Right lobe of liver (tissue), 4 donors: ENCODE measurements at regions not wholly inside any gene's neighbourhood (a gene's known extent, or its start where the extent isn't known, plus 50 kb on each side); places are given as distances from the start of the nearest gene placed in this dataset.

Source experiments
- POLR2A ChIP-seq: fragments of 450-650 bp; IDR thresholded peaks from one replicate; pipeline ENCODE4 v1.6.1; 2017; ENCODE audit warnings: antibody characterized with exemption, mild to moderate bottlenecking
- TF ChIP-seq, protein P1 (sequence below), 4 donors: fragments of 200-600 bp in 3 of 4; fragments of 450-650 bp in 1 of 4; IDR thresholded peaks; one replicate each; pipeline versions ENCODE4 v1.5.1 to v1.8.0; 2016 to 2022; ENCODE audit warnings: antibody characterized with exemption in 4 of 4, mild to moderate bottlenecking in 2 of 4
- donor health status: DM: no; HTN: no; CAD: no.
- donor health status: DM: no; HTN: no; CAD: no.
- donor health status: DM: no; HTN: yes; CAD: no.

DNA sequence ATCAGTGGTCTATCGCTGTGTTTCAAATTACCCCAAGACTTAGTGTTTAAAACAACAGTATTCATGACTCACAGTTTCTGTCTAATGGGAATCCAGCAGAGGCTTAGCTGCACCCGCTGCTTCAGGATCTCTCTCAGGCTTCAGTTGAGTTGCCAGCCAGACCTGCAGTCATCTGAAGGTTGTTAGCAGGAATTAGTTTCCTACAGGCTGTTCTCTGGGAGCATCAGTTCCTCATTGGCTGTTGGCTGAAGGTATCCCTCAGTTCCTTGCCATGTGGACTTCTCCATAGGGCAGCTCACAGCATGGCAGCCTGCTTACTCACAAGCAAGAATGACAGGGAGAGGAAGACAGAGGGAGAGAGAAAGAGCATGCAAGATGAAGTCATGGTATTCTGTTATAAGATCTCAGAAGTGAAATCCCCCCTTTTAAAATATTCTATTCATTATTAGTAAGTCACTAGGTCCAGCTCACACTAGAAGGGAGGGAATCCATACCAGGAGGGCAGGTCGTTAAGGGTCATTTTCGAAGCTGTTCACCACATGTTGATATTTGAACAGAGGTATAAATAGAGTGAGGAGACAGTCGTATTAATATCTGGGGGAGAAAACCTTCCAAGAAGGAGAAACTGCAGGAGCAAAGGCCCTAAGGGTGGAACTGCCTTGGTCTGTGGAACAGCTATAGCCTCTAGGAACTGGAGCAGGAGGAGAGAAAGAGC lies 473.9 kb upstream of the PPP2R3A start:
- TF ChIP-seq, protein P1, sequence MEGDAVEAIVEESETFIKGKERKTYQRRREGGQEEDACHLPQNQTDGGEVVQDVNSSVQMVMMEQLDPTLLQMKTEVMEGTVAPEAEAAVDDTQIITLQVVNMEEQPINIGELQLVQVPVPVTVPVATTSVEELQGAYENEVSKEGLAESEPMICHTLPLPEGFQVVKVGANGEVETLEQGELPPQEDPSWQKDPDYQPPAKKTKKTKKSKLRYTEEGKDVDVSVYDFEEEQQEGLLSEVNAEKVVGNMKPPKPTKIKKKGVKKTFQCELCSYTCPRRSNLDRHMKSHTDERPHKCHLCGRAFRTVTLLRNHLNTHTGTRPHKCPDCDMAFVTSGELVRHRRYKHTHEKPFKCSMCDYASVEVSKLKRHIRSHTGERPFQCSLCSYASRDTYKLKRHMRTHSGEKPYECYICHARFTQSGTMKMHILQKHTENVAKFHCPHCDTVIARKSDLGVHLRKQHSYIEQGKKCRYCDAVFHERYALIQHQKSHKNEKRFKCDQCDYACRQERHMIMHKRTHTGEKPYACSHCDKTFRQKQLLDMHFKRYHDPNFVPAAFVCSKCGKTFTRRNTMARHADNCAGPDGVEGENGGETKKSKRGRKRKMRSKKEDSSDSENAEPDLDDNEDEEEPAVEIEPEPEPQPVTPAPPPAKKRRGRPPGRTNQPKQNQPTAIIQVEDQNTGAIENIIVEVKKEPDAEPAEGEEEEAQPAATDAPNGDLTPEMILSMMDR (IDR thresholded peaks at IDR 0.05), result no peak
- no peak for TF ChIP-seq POLR2A
